MCF 10A (cell line): ENCODE measurements at regions not wholly inside any gene's neighbourhood (a gene's known extent, or its start where the extent isn't known, plus 50 kb on each side); places are given as distances from the start of the nearest gene placed in this dataset.

Experiments used
- BruUV-seq: library from RNA; stranded (reverse); fragments of 400-500 nt; replicated peaks from 2 replicates; lab custom pipeline; 2021; lab: Mats Ljungman, UMichigan
- CTCF ChIA-PET: fragments of 300-600 bp; sonication (Branson Sonifier 250); formaldehyde crosslinking; extraction: SDS; loops from one replicate; lab custom pipeline; 2021; ENCODE audit warnings: antibody characterized with exemption, inconsistent platforms; lab: Yijun Ruan, JAX
- POLR2A ChIA-PET: fragments of 300-600, 350-650 bp; sonication (Branson Sonifier 250); formaldehyde crosslinking; extraction: SDS; loops from one replicate; lab custom pipeline; 2020; ENCODE audit warnings: antibody characterized with exemption, inconsistent platforms; lab: Yijun Ruan, JAX
- DNase-seq: peaks from one replicate; pipeline ENCODE4 v3.0.0-alpha.2; 2018; ENCODE audit not compliant: unreplicated experiment
- H3K27ac Mint-ChIP-seq: one replicate; pipeline ENCODE4 v1.8.0; 2022; ENCODE audit warnings: mild to moderate bottlenecking, low read depth, mixed read lengths; ENCODE audit not compliant: unreplicated experiment
- H3K27me3 Mint-ChIP-seq: one replicate; pipeline ENCODE4 v1.8.0; 2022; ENCODE audit warnings: mixed read lengths; ENCODE audit not compliant: insufficient read depth, unreplicated experiment
- H3K36me3 Mint-ChIP-seq: one replicate; pipeline ENCODE4 v1.8.0; 2022; ENCODE audit warnings: mild to moderate bottlenecking, moderate library complexity, mixed read lengths; ENCODE audit not compliant: insufficient read depth, unreplicated experiment
- H3K4me1 Mint-ChIP-seq: one replicate; pipeline ENCODE4 v1.8.0; 2022; ENCODE audit warnings: mixed read lengths; ENCODE audit not compliant: insufficient read depth, unreplicated experiment
- H3K4me3 Mint-ChIP-seq: one replicate; pipeline ENCODE4 v1.8.0; 2022; ENCODE audit warnings: mild to moderate bottlenecking, moderate library complexity, mixed read lengths; ENCODE audit not compliant: unreplicated experiment
- H3K9me3 Mint-ChIP-seq: one replicate; pipeline ENCODE4 v1.8.0; 2022; ENCODE audit warnings: mixed read lengths; ENCODE audit not compliant: unreplicated experiment
- intact Hi-C: fragments of 100-400 bp; cut with micrococcal nuclease; formaldehyde crosslinking; loops from 2 replicates; pipeline ENCODE4 v1.14.1; 2022
- TF ChIP-seq, protein P1 (sequence below): fragments of 200-600 bp; IDR thresholded peaks from one replicate; pipeline ENCODE4 v1.8.0; 2022; ENCODE audit warnings: antibody characterized with exemption, mild to moderate bottlenecking; ENCODE audit not compliant: unreplicated experiment

DNA sequence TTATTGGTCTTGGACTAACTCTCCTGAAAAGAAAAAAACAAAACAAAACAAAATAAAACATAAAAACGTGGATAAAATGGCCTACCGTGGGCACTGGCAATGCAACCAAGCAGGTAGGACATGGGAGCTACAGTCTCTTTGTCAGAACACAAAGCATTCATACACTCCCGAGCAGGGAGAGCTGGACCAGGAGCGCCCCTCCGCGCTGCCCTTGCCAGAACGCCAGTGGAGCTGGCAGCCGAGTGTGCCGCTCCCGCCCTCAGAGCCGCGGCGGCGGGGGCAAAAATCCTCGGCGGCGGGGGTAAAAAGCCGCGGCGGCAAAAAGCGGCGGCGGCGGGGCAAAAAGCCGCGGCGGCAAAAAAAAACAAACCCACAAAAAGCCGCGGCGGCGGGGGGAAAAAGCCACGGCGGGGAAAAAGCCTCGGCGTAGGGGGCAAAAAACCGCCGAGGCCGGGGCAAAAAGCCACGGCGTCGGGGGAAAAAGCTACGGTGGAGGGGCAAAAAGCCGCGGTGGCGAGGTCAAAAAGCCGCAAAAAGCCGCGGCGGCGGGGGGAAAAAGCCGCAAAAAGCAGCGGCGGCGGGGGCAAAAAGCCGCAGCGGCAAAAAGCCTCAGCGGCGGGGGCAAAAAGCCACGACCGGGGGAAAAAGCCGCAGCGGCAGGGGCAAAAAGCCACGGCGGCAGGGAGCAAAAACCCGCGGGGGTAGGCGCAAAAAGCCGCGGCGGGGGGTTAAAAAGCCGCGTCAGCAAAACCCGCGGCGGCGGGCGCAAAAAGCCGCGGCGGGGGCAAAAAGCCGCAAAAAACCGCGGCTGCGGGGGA is 418.1 kb downstream of the ZNF716 start:
- Mint-ChIP-seq H3K4me3 (peak overlapping the region; percentile 59), H3K36me3 (no peaks in the 10 kb centered on the region), H3K27me3 (peaks cover 38% of the 10 kb centered on the region), H3K27ac (no peak overlapping the region), H3K9me3 (peaks cover 7% of the 10 kb centered on the region), H3K4me1 (no peaks in the 10 kb centered on the region)
- intact Hi-C loops: no loop called here
- DNase-seq: no peak
- POLR2A ChIA-PET: no interaction called here
- no TSS peak for BruUV-seq
- TF ChIP-seq, protein P1, sequence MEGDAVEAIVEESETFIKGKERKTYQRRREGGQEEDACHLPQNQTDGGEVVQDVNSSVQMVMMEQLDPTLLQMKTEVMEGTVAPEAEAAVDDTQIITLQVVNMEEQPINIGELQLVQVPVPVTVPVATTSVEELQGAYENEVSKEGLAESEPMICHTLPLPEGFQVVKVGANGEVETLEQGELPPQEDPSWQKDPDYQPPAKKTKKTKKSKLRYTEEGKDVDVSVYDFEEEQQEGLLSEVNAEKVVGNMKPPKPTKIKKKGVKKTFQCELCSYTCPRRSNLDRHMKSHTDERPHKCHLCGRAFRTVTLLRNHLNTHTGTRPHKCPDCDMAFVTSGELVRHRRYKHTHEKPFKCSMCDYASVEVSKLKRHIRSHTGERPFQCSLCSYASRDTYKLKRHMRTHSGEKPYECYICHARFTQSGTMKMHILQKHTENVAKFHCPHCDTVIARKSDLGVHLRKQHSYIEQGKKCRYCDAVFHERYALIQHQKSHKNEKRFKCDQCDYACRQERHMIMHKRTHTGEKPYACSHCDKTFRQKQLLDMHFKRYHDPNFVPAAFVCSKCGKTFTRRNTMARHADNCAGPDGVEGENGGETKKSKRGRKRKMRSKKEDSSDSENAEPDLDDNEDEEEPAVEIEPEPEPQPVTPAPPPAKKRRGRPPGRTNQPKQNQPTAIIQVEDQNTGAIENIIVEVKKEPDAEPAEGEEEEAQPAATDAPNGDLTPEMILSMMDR: no peak
- CTCF ChIA-PET: no interaction called here

DNA sequence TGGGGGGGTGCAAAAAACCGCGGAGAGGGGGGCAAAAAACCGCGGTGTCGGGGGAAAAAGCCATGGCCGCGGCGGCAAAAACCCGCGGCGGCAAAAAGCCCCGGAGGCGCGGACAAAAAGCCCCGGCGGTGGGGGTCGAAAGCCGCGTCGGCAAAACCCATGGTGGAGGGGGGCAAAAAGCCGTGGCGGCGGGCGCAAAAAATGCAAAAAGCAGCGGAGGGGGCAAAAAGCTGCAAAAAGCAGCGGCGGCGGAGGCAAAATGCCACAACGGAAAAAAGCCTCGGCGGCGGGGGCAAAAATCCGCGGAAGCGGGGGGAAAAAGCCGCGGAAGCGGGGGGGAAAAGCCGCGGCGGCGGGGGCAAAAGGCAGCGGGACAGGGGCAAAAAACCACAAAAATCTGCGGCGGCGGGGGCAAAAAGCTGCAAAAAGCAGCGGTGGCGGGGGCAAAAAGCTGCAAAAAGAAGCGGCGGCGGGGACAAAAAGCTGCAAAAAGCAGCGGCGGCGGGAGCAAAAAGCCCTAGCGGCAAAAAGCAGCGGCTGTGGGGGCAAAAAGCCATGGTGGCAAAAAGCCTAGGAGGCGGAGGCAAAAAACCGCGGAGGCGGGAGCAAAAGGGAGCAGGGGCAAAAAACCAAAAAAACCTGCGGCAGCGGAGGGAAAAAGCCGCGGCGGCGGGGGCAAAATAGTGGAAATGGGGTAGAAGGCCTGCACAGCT is 418.9 kb downstream of the ZNF716 start:
- TF ChIP-seq, protein P1: no peak
- no peak for DNase-seq
- Mint-ChIP-seq H3K9me3 (peaks cover 8% of the 10 kb centered on the region), H3K36me3 (no peaks in the 10 kb centered on the region), H3K4me1 (no peaks in the 10 kb centered on the region), H3K27me3 (peaks cover 38% of the 10 kb centered on the region), H3K4me3 (no peak overlapping the region), H3K27ac (no peak overlapping the region)
- BruUV-seq: no TSS peak
- POLR2A ChIA-PET: no interaction called here
- CTCF ChIA-PET: no interaction called here
- intact Hi-C loops: no loop called here
